Liver (tissue), 8 donors: ENCODE measurements at regions not wholly inside any gene's neighbourhood (a gene's known extent, or its start where the extent isn't known, plus 50 kb on each side); places are given as distances from the start of the nearest gene placed in this dataset.

Source experiments
- DNase-seq: peaks from one replicate; pipeline ENCODE4 v3.0.0-alpha.2; 2017; ENCODE audit warnings: low spot score
- H3K27ac ChIP-seq, 2 donors: one replicate each; pipeline ENCODE4 v1.7.0; 2013; ENCODE audit warnings: inconsistent platforms in 2 of 2, low read length in 2 of 2, control low read depth in 1 of 2, low read depth in 1 of 2, mild to moderate bottlenecking in 1 of 2
- H3K27me3 ChIP-seq, 4 donors: one replicate each; pipeline versions ENCODE4 v1.6.1 to v1.7.0; 2013; ENCODE audit warnings: low read length in 3 of 4, inconsistent platforms in 1 of 4, mild to moderate bottlenecking in 1 of 4, moderate library complexity in 1 of 4; ENCODE audit not compliant: control insufficient read depth in 4 of 4, insufficient read depth in 4 of 4
- H3K36me3 ChIP-seq, 4 donors: one replicate each; pipeline versions ENCODE4 v1.6.1 to v1.7.0; 2013; ENCODE audit warnings: low read length in 3 of 4, mild to moderate bottlenecking in 3 of 4, low read depth in 1 of 4, moderate library complexity in 1 of 4; ENCODE audit not compliant: control insufficient read depth in 4 of 4, insufficient read depth in 3 of 4
- H3K4me1 ChIP-seq, 4 donors: one replicate each; pipeline versions ENCODE4 v1.6.1 to v1.7.0; 2013; ENCODE audit warnings: low read length in 3 of 4, mild to moderate bottlenecking in 3 of 4, moderate library complexity in 1 of 4; ENCODE audit not compliant: control insufficient read depth in 4 of 4, insufficient read depth in 4 of 4
- H3K4me3 ChIP-seq, 3 donors: one replicate each; pipeline versions ENCODE4 v1.6.1 to v1.7.0; 2013; ENCODE audit warnings: low read length in 3 of 3, control low read depth in 1 of 3, low read depth in 1 of 3, mild to moderate bottlenecking in 1 of 3
- H3K9ac ChIP-seq, 2 donors: one replicate each; pipeline ENCODE4 v1.7.0; 2013; ENCODE audit warnings: low read length in 2 of 2, mild to moderate bottlenecking in 2 of 2, moderate library complexity in 2 of 2, control low read depth in 1 of 2, low read depth in 1 of 2
- H3K9me3 ChIP-seq, 4 donors: one replicate each; pipeline versions ENCODE4 v1.6.1 to v1.7.0; 2013; ENCODE audit warnings: low read length in 3 of 4; ENCODE audit not compliant: control insufficient read depth in 4 of 4
- ATF3 ChIP-seq: IDR thresholded peaks from 2 replicates; pipeline ENCODE4 v1.6.1; 2016; ENCODE audit warnings: antibody characterized with exemption
- EGR1 ChIP-seq, 2 donors: IDR thresholded peaks; 2 replicates each; pipeline ENCODE4 v1.6.1; 2016 to 2018; ENCODE audit warnings: antibody characterized with exemption in 2 of 2, low read depth in 2 of 2
- FOXA1 ChIP-seq: IDR thresholded peaks from 2 replicates; pipeline ENCODE4 v1.6.1; 2016; ENCODE audit warnings: antibody characterized with exemption
- FOXA2 ChIP-seq: IDR thresholded peaks from 2 replicates; pipeline ENCODE4 v1.6.1; 2016; ENCODE audit warnings: antibody characterized with exemption
- GABPA ChIP-seq, 2 donors: IDR thresholded peaks in 1 of 2; conservative IDR thresholded peaks in 1 of 2; 2 replicates each; pipeline ENCODE4 v1.6.1; 2016; ENCODE audit warnings: antibody characterized with exemption in 2 of 2, mild to moderate bottlenecking in 1 of 2, moderate library complexity in 1 of 2
- HNF4A ChIP-seq, 2 donors: conservative IDR thresholded peaks; 2 replicates each; pipeline ENCODE4 v1.6.1; 2016; ENCODE audit warnings: antibody characterized with exemption in 2 of 2, mild to moderate bottlenecking in 2 of 2
- HNF4G ChIP-seq: IDR thresholded peaks from 2 replicates; pipeline ENCODE4 v1.6.1; 2016; ENCODE audit warnings: antibody characterized with exemption
- JUND ChIP-seq, 2 donors: IDR thresholded peaks; 2 replicates each; pipeline ENCODE4 v1.6.1; 2016; ENCODE audit warnings: antibody characterized with exemption in 2 of 2
- NR2F2 ChIP-seq: IDR thresholded peaks from 2 replicates; pipeline ENCODE4 v1.6.1; 2016; ENCODE audit warnings: antibody characterized with exemption
- RAD21 ChIP-seq, 2 donors: IDR thresholded peaks; 2 replicates each; pipeline ENCODE4 v1.6.1; 2016; ENCODE audit warnings: antibody characterized with exemption in 2 of 2, mild to moderate bottlenecking in 2 of 2
- REST ChIP-seq: IDR thresholded peaks from 2 replicates; pipeline ENCODE4 v1.6.1; 2016; ENCODE audit warnings: antibody characterized with exemption, mild to moderate bottlenecking
- RXRA ChIP-seq, 2 donors: IDR thresholded peaks; 2 replicates each; pipeline ENCODE4 v1.6.1; 2017 to 2018; ENCODE audit warnings: antibody characterized with exemption in 2 of 2, mild to moderate bottlenecking in 1 of 2
- SP1 ChIP-seq: IDR thresholded peaks from 2 replicates; pipeline ENCODE4 v1.6.1; 2018; ENCODE audit warnings: antibody characterized with exemption, mild to moderate bottlenecking
- TAF1 ChIP-seq: conservative IDR thresholded peaks from 2 replicates; pipeline ENCODE4 v1.6.1; 2016; ENCODE audit warnings: antibody characterized with exemption, mild to moderate bottlenecking
- YY1 ChIP-seq: IDR thresholded peaks from 2 replicates; pipeline ENCODE4 v1.6.1; 2016; ENCODE audit warnings: antibody characterized with exemption, mild to moderate bottlenecking
- WGBS: extraction: QIAGEN DNeasy Blood & Tissue Kit; methylation state at CpG from one replicate; pipeline ENCODE4 v1.1.7; 2013; 5-methylcytosine and 5-hydroxymethylcytosine counted together
- TF ChIP-seq, protein P1 (sequence below): fragments of 150-350 bp; IDR thresholded peaks from 2 replicates; pipeline ENCODE4 v1.5.1; 2017; ENCODE audit warnings: improper control_type of control experiment, low read depth, low read length; ENCODE audit not compliant: missing input control
- TF ChIP-seq, protein P2 (sequence below): IDR thresholded peaks from 2 replicates; pipeline ENCODE4 v1.6.1; 2016; ENCODE audit warnings: antibody characterized with exemption
- donor health status: healthy.
- donor health status: healthy.
- donor health status: healthy.
- donor health status: healthy.
- donor health status: healthy.

- TF ChIP-seq REST (no peak), FOXA2 (no peak)
Observed at GRCh38 chr10:36630267-36630666, 495.1 kb upstream of the ANKRD30A start (continued).

DNA sequence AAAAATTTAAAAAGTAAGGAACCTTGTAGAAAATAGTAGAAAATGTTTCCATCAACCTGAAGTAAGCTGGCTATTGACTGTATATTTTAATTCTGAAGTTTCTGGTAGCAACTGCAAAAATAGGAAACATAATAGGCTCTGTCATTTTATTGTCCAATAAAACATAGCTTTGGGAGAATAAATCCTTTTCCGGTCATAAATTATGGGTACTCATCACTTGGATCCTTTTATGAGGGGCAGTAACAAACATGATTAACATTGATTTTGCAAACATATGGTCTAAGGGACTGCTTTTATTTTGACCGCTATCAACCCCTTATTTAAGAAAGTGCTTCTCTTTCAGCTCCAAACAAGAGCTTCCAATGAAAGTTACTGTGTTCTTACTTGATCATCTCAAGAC, 495.9 kb upstream of the ANKRD30A start:
- TF ChIP-seq FOXA1 (no peak), RAD21 (IDR thresholded peaks at IDR 0.05) (no peak), ATF3 (no peak), GABPA (IDR thresholded peaks at IDR 0.05 in 1 of 2, conservative IDR thresholded peaks at IDR 0.05 in 1 of 2) (no peak), FOXA2 (no peak), HNF4A (conservative IDR thresholded peaks at IDR 0.05) (no peak), YY1 (no peak), TAF1 (no peak), RXRA (IDR thresholded peaks at IDR 0.05) (no peak), JUND (IDR thresholded peaks at IDR 0.05) (no peak), EGR1 (IDR thresholded peaks at IDR 0.05; ENCODE audit: low read depth in 2 of 2) (no peak), NR2F2 (no peak), HNF4G (no peak), SP1 (no peak), REST (no peak)
- TF ChIP-seq, protein P1, sequence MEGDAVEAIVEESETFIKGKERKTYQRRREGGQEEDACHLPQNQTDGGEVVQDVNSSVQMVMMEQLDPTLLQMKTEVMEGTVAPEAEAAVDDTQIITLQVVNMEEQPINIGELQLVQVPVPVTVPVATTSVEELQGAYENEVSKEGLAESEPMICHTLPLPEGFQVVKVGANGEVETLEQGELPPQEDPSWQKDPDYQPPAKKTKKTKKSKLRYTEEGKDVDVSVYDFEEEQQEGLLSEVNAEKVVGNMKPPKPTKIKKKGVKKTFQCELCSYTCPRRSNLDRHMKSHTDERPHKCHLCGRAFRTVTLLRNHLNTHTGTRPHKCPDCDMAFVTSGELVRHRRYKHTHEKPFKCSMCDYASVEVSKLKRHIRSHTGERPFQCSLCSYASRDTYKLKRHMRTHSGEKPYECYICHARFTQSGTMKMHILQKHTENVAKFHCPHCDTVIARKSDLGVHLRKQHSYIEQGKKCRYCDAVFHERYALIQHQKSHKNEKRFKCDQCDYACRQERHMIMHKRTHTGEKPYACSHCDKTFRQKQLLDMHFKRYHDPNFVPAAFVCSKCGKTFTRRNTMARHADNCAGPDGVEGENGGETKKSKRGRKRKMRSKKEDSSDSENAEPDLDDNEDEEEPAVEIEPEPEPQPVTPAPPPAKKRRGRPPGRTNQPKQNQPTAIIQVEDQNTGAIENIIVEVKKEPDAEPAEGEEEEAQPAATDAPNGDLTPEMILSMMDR: no peak
- TF ChIP-seq, protein P2, sequence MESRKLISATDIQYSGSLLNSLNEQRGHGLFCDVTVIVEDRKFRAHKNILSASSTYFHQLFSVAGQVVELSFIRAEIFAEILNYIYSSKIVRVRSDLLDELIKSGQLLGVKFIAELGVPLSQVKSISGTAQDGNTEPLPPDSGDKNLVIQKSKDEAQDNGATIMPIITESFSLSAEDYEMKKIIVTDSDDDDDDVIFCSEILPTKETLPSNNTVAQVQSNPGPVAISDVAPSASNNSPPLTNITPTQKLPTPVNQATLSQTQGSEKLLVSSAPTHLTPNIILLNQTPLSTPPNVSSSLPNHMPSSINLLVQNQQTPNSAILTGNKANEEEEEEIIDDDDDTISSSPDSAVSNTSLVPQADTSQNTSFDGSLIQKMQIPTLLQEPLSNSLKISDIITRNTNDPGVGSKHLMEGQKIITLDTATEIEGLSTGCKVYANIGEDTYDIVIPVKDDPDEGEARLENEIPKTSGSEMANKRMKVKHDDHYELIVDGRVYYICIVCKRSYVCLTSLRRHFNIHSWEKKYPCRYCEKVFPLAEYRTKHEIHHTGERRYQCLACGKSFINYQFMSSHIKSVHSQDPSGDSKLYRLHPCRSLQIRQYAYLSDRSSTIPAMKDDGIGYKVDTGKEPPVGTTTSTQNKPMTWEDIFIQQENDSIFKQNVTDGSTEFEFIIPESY: no peak
- 92% methylated on average over 2 of the region's 2 CpGs for WGBS
- H3K27ac ChIP-seq: no peak overlapping the region
- H3K9me3 ChIP-seq: no peaks in the 10 kb centered on the region
- no peak overlapping the region for H3K9ac ChIP-seq
- H3K27me3 ChIP-seq: no peaks in the 10 kb centered on the region
- no peaks in the 10 kb centered on the region for H3K4me1 ChIP-seq
- no peak overlapping the region for H3K4me3 ChIP-seq
- H3K36me3 ChIP-seq: no peaks in the 10 kb centered on the region
- no peak for DNase-seq
